AG04450 (cell line): ENCODE measurements at regions not wholly inside any gene's neighbourhood (a gene's known extent, or its start where the extent isn't known, plus 50 kb on each side); places are given as distances from the start of the nearest gene placed in this dataset.

Source experiments
- CTCF ChIA-PET: fragments of 300-600, 350-600 bp; formaldehyde crosslinking; extraction: SDS; loops from one replicate; lab custom pipeline; 2022; ENCODE audit warnings: antibody characterized with exemption, inconsistent platforms; lab: Charles Lee
- POLR2A ChIA-PET: fragments of 350-600 bp; formaldehyde crosslinking; extraction: SDS; loops from one replicate; lab custom pipeline; 2021; ENCODE audit warnings: antibody characterized with exemption, inconsistent platforms; lab: Yijun Ruan, JAX
- DNase-seq: peaks from one replicate; pipeline ENCODE4 v3.0.0-alpha.2; 2011; ENCODE audit warnings: low read depth, low spot score
- H3K27ac ChIP-seq: one replicate; pipeline ENCODE4 v1.5.1; 2012; ENCODE audit warnings: low read depth, low read length, control low read depth
- H3K27me3 ChIP-seq: one replicate; pipeline ENCODE4 v1.6.0; 2012; ENCODE audit warnings: low read length; ENCODE audit not compliant: control insufficient read depth, insufficient read depth
- H3K4me3 ChIP-seq: 2 replicates; pipeline ENCODE4 v1.5.1; 2011; ENCODE audit warnings: mild to moderate bottlenecking, low read depth, low read length, control low read depth
- H3K9me3 ChIP-seq: 2 replicates; pipeline ENCODE4 v1.5.1; 2012; ENCODE audit warnings: low read length; ENCODE audit not compliant: control insufficient read depth, insufficient read depth
- TF ChIP-seq, protein P1 (sequence below): IDR thresholded peaks from 2 replicates; pipeline ENCODE4 v1.5.1; 2011; ENCODE audit warnings: low read depth, low read length, control low read depth, inconsistent platforms

DNA sequence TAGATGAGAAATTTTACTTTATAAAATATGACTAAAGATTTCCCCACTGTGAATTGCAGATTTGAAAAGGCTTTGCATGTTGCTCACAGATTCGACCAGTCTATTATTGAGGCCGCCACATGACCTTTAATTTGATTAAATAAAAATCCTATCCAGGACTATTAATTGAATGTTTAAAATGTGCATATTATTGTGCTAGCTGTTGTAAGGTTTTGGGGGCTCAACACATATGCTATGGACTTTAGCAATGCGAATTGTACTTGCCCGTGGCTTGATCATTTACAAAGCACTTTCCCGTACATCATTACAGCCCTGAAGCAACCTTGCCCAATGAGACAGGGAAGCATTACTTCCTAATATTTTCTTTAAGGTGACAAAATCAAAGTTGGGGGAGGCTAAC lies 243.0 kb downstream of the ACTR3B start:
- no peak for DNase-seq
- no peaks in the 10 kb centered on the region for H3K27me3 ChIP-seq
- no peak overlapping the region for H3K27ac ChIP-seq
- CTCF ChIA-PET: no interaction called here
- POLR2A ChIA-PET: no interaction called here
- H3K9me3 ChIP-seq: peaks cover 49% of the 10 kb centered on the region
- TF ChIP-seq, protein P1, sequence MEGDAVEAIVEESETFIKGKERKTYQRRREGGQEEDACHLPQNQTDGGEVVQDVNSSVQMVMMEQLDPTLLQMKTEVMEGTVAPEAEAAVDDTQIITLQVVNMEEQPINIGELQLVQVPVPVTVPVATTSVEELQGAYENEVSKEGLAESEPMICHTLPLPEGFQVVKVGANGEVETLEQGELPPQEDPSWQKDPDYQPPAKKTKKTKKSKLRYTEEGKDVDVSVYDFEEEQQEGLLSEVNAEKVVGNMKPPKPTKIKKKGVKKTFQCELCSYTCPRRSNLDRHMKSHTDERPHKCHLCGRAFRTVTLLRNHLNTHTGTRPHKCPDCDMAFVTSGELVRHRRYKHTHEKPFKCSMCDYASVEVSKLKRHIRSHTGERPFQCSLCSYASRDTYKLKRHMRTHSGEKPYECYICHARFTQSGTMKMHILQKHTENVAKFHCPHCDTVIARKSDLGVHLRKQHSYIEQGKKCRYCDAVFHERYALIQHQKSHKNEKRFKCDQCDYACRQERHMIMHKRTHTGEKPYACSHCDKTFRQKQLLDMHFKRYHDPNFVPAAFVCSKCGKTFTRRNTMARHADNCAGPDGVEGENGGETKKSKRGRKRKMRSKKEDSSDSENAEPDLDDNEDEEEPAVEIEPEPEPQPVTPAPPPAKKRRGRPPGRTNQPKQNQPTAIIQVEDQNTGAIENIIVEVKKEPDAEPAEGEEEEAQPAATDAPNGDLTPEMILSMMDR: no peak
- H3K4me3 ChIP-seq: no peak overlapping the region

DNA sequence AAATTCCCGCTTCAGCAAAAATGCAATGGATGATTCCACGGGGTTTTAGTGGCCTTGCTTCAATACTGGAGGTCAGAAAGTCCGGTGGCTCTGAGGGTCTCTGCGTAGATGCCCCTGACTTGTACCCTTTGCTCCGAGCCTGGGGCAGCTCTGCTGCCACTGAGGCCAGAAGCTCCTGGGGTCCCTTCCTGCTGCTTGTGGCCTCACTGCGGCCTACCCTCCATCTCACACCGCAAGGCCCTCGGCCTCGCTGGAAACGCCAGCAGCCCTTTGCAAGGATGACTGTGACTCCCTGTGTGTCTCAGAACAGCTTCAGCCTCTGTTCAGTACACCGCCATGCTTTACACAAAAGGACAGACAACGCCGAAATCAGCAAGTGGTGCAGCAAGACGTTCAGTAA lies 244.8 kb downstream of the ACTR3B start:
- CTCF ChIA-PET: no interaction called here
- POLR2A ChIA-PET: no interaction called here
- Histone ChIP-seq H3K27me3 (no peaks in the 10 kb centered on the region), H3K27ac (no peak overlapping the region), H3K9me3 (peaks cover 56% of the 10 kb centered on the region), H3K4me3 (no peak overlapping the region)
- no peak for DNase-seq
- TF ChIP-seq, protein P1: no peak

DNA sequence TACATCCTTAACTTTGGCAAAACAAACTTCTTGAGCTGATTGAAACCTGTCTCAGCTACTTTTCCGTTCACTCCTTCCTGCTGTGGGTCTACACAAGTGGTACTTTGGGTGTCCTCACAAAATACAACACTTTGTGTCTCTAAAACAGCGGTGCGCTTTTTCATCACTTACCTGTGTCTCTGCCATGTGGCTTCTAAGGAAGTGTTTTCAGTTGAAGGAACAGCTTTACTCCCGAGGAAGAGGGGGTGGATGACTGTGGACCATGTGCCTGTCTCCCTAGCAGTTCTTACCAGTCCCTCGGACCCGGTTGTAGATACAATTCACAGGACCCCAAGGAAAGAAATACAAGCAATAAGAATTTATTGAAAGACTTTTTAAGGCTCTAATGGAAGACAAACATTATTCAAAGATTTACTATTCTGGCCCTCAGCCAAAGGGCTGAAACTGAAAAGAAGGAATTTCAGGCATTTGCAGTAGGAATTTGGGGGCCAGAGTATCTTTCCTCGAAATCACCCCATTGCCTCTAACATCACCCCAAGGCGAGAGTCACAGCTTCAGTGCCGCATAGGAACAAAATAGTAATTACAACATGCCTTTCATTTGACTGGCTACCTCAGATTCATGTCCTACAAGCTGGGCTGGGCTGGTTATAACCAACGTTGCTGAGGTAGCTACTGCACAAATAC lies 246.3 kb downstream of the ACTR3B start:
- no peak overlapping the region for H3K27ac ChIP-seq
- no peak for DNase-seq
- H3K9me3 ChIP-seq: peaks cover 57% of the 10 kb centered on the region
- ChIA-PET POLR2A (no interaction called here), CTCF (interaction anchor here (0.6 kb wide), 1 partner anchor 204 kb away, joined by 3 read pairs; no protein-coding TSS in a partner anchor)
- TF ChIP-seq, protein P1: no peak
- H3K4me3 ChIP-seq: no peak overlapping the region
- H3K27me3 ChIP-seq: no peaks in the 10 kb centered on the region

DNA sequence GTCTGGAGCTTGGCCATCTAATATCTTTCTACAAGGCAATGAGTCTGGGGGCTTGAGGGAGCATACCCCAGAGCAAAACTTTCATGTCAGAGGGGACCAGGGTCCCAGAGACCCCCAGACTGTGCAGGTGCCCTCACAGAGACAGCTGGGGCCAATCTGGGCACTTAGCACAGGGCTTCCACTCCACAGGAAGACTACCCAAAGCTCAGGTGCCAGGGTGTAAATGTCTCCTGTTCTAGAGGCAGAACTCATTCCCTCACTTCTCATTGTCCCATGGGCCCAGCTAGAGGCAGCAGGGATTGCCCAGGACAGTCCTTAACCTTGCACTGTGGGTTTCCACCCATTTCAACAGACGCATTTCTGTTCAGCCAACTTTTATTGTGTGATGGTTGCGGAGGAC lies 246.9 kb downstream of the ACTR3B start:
- POLR2A ChIA-PET: no interaction called here
- DNase-seq: no peak
- H3K27ac ChIP-seq: no peak overlapping the region
- CTCF ChIA-PET: no interaction called here
- no peak overlapping the region for H3K4me3 ChIP-seq
- H3K27me3 ChIP-seq: no peaks in the 10 kb centered on the region
- TF ChIP-seq, protein P1: no peak
- peaks cover 55% of the 10 kb centered on the region for H3K9me3 ChIP-seq

DNA sequence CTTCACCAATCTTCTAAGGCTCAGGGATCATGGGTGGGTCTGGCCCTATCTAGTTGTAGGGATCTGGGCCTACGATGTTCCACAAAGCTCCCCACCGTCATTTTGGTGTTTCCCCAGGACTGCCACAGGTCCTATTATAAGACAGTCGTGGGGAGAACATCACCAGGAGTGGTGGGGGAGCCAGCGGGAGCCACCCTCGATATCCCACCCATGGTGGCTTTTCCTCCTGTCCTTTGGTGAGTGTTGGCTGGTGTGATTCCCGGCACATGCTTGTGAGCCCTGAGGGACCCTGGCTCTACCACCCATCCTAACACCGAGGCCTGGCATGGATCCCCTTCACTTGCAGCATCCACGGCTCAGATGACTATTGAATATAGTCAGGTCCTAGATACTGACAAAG lies 247.4 kb downstream of the ACTR3B start:
- peaks cover 55% of the 10 kb centered on the region for H3K9me3 ChIP-seq
- ChIA-PET POLR2A (no interaction called here), CTCF (no interaction called here)
- DNase-seq: no peak
- no peak overlapping the region for H3K27ac ChIP-seq
- H3K27me3 ChIP-seq: no peaks in the 10 kb centered on the region
- H3K4me3 ChIP-seq: no peak overlapping the region
- TF ChIP-seq, protein P1: no peak
